GM18505 (cell line): ENCODE measurements at regions not wholly inside any gene's neighbourhood (a gene's known extent, or its start where the extent isn't known, plus 50 kb on each side); places are given as distances from the start of the nearest gene placed in this dataset.

Experiments used
- ATAC-seq: cut with Tn5 transposase; IDR thresholded peaks from one replicate; pipeline ENCODE4 v1.9.1; 2021; ENCODE audit not compliant: unreplicated experiment
- POLR2A ChIP-seq: IDR thresholded peaks from 4 replicates; pipeline ENCODE4 v1.6.1; 2011; ENCODE audit warnings: borderline replicate concordance; ENCODE audit not compliant: insufficient read depth, insufficient read length; ENCODE audit errors: extremely low read depth

- no peak for TF ChIP-seq POLR2A
- no peak for ATAC-seq
These were observed 334.1 kb upstream of the MYT1L start for GRCh38 chr2:2664989-2665833.

- TF ChIP-seq POLR2A: no peak
- ATAC-seq: no peak
These were observed 332.4 kb upstream of the MYT1L start for GRCh38 chr2:2663401-2664036.

GRCh38 chr2:2662847-2663356 is 331.8 kb upstream of the MYT1L start:
- no peak for TF ChIP-seq POLR2A

GRCh38 chr2:2662037-2662846 is 331.2 kb upstream of the MYT1L start:
- no peak for TF ChIP-seq POLR2A
- no peak for ATAC-seq

More at GRCh38 chr2:2662847-2663356, 331.8 kb upstream of the MYT1L start:
- ATAC-seq: no peak

- no peak for TF ChIP-seq POLR2A
- ATAC-seq: no peak
These were observed 329.8 kb upstream of the MYT1L start for GRCh38 chr2:2660789-2661355.

GRCh38 chr2:2657121-2657962 is 326.3 kb upstream of the MYT1L start:
- no peak for ATAC-seq
- TF ChIP-seq POLR2A: no peak

GRCh38 chr2:2656115-2657011 is 325.3 kb upstream of the MYT1L start:
- no peak for ATAC-seq
- no peak for TF ChIP-seq POLR2A

GRCh38 chr2:2655453-2656114 is 324.5 kb upstream of the MYT1L start:
- no peak for TF ChIP-seq POLR2A
- no peak for ATAC-seq

GRCh38 chr2:2653231-2653630 is 322.2 kb upstream of the MYT1L start:
- ATAC-seq: no peak
- no peak for TF ChIP-seq POLR2A

GRCh38 chr2:2650608-2651375 is 319.7 kb upstream of the MYT1L start:
- ATAC-seq: no peak
- TF ChIP-seq POLR2A: no peak
